GM18511 (cell line): ENCODE measurements at regions not wholly inside any gene's neighbourhood (a gene's known extent, or its start where the extent isn't known, plus 50 kb on each side); places are given as distances from the start of the nearest gene placed in this dataset.
A peak's percentile ranks its signal among the peaks of the same experiment; 100 is the strongest.
"Not testable (repeated sequence)": the region's sequence is repeated elsewhere in the genome, so short reads cannot be mapped to it uniquely, and the experiment has no call there.

Source experiments
- ATAC-seq: cut with Tn5 transposase; IDR thresholded peaks from one replicate; pipeline ENCODE4 v1.9.1; 2021; ENCODE audit warnings: mild to moderate bottlenecking, moderate library complexity; ENCODE audit not compliant: unreplicated experiment

DNA sequence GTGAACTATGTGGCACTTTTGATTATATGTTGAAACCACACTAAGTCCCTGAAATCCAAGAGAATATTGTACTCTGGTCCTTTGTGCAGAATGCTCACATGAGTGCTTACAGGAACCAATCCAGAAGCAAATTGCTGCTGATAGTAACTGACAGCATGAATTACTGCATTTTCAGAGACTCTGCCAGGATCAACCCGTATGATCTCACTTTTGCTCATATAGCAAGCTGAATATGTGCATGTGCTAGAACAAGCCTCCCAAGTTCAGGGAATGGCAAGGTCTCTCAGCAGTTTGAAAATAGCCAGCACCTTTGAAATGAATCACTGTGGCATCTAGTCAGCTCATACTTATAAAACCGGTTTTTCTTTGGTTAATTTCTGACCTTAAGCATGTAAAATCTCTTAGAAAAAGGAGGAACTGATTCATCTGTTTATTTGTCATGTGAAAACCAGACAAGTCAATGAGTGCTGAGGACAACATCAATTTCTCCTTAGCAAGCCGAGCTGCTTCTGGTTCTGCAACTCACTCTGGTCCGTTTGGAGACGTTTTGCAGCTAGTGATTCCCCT is 215.7 kb upstream of the ELL2 start:
- ATAC-seq: peak; percentile 83

DNA sequence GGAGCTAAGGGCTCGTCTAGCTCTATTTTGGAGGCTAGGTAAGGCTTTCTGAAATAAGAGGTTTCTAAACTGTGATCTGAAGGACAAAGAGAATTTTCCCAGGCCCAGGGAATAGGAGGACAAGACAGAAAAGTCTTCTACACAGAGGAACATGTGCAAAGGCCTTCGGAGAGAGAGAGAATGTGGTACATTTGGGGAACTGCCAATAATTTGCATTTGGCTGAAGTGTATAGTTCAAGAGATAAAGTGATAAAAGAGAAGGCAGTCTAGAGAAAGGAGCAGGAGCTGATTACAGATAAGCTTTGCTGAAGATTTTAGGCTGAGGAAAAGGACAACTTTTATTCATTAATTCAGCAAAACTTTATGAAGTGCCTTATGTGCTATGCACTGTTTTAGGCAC is 214.4 kb upstream of the ELL2 start:
- ATAC-seq: no peak

DNA sequence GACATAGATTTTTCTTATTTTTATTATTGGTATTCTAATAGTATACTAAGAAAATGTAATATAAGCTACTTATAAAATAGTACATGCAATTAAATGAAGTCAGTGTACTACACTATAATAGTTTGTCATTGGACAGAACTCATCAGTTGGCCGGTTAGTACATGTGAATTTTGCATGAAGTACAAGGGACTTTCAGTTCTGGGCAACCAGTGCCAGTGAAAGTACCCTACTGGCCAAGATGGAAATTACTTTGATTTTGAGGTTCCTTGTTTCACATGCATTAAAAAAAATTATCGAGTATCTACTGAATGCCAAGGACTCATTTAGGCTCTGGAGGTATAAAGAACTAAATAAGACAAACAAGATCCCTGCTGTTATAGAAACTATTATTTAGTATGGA is 213.4 kb upstream of the ELL2 start:
- no peak for ATAC-seq

DNA sequence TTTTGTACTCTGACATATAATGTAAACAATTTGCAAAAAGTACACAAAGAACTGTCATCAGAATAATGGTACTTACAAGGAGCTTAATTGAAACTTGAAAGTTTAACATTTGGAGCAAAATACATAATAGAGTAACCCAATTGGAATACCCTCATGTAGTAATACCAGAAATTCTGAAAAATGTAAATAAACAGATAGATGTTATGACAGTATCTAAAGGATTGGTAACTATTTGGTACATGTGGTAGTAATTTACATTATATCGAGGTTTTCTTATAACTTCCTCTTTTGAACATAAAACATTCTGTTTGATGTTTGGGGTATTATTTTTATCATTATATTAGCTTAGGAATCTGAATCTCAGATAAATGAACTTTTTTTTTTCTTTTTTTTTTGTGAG is 211.7 kb upstream of the ELL2 start:
- ATAC-seq: no peak

DNA sequence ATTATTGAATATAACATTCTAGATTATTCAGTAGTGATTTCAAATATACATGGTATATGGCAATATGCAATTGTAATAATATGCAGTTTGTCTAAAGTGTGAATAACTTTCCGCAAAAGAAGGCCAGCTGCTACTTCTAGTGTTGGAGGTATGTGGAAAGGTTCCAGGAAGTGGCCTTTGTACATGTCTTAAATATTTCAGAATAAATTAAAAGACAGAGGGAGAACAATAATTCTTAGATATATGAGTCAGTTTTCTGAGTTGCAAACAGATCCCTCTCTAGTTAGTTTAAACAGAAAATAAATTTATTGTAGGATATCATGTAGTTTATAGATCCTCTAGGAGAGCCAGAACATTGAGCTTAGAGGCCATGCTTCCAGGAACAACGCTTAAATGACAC is 210.8 kb upstream of the ELL2 start:
- no peak for ATAC-seq

DNA sequence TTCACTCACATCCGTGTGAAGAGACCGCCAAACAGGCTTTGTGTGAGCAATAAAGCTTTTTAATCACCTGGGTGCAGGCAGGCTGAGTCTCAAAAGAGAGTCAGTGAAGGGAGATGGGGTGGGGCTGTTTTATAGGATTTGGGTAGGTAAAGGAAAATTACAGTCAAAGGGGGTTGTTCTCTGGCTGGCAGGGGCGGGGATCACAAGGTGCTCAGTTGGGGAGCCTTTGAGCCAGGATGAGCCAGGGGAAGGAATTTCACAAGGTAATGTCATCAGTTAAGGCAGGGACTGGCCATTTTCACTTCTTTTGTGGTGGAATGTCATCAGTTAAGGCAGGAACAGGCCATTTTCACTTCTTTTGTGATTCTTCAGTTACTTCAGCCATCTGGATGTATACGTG is 210.3 kb upstream of the ELL2 start:
- ATAC-seq: not testable (repeated sequence)

DNA sequence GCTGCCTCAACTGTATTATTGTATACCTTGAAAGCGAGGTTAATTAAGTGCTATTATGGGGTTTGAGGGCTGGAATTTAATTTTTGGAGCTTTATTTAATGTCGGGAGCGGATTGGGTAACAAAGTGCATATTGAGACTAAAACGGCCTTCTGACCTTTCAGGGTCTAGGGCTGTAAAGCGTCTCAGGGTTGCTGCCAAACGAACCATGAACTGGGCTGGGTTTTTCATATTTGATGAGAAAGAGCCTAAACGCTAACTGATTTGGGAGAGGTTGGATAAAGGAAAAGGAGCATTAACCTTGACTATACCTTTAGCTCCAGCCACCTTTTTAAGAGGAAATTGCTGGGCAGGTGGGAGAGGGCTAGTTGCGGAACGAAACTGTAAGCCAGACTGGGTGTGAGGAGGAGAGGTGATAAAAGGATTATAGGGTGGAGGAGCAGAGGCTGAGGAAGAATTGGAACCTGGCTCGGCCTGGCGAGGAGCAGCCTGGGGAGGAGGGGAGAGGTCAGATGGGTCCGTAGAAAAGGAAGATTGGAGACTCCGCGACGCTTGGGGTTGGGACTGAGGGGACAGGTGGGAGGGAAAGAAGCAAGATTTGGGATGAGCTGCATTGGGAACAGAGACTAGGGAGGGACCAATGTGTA is 209.0 kb upstream of the ELL2 start:
- not testable (repeated sequence) for ATAC-seq

DNA sequence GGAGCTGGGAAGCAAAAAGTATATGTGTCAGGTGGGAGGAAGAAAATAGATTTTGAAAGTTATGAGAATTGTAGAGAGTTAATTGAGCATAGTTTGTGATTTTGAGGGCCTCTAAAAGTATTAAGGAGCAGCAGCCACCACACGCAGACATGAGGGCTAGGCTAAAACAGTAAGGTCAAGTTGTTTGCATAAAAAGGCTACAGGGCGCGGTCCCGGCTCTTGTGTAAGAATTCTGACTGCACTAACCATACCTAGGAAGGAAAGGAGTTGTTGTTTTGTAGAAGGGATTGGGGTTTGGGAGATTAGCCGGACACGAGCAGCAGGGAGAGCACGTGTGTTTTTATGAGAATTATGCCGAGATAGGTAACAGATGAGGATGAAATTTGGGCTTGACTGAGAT is 207.2 kb upstream of the ELL2 start:
- not testable (repeated sequence) for ATAC-seq

DNA sequence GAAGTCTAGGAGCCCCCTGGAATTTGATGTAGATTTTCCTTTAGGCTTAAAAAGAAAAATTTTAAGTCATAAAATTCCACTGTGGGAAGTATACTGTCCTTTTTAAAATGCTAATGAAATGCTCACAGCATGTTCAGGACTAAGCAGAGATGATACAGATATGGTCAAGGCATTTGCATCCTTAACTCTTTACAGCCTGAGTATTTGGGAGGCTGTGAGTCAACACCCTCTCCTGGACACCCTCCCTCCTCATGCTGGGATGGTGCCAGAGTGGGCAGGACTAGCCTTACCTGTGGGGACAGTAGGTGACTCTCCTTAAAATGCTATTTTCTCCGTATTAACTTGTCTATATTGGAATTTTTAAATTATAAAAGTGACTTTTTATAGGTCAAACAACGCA is 197.4 kb upstream of the ELL2 start:
- ATAC-seq: no peak

DNA sequence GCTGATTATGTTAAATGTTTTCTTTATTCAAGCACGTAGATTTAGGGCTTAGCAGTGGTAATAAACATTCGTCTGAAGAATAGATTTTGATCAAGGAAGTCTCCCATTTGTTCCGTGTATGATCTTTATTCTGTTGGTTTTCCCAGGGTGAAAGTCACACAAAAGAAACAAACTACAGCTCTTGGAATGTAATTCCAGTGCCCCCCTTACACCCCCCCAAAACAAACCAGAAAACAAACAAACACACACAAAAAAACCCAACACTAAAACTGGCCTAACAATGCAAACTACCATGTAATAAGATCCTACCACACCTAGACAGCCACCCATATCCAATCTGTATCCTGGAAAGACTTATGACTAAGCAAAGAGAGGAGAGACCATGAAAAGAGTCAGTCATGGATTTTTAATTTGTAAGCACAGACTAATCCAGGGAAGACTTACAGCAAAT is 196.2 kb upstream of the ELL2 start:
- no peak for ATAC-seq

DNA sequence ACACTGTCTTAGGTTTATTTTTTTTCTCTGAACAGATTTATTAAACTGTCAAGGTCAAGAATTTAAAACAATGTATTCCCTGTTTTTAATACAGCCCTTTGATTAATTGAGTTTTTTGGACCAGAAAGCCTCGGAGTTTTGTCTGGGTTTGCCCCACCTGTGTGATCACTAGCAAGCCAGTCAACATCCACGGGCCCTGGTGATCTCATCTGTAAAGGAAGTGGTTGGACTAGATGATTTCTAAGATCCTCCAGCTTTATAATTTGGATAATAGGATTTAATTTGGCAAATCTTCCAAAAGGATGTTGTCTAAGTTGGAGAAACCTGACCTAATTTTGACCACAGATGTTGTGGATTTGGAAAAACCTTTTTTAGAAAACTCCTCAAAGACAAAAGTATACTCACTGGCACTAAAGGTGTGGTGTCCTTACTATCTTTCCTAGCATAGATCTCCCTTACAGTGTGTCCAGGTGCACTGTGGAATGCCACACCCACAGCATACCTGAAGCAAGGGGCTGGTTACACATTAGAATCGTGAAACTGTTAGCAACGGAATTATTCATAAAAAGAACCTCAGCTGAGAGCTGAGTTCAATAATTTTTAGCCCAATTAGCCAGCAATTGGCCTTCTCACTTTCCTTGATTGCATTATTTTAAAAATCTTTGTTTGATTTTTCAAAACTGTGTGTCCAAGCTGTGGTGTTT is 195.6 kb upstream of the ELL2 start:
- ATAC-seq: no peak

DNA sequence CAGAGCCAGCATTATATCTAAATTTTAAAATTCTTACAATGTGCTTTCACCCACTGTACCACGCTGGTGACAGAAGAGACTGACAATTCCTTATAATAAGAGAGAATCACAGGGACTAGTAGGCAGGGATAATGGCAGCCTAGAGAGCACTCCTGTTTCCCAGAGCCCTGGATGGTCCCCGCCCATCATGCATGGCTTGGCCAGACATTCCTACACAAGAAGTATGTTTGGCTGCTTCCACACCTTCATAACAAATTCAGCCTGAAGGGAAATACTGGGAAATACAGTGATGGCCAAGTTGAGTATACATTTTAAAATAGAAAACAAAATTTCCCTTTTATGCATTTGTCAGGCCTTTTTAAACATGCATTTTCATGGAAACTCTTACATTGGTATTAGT is 193.5 kb upstream of the ELL2 start:
- no peak for ATAC-seq

DNA sequence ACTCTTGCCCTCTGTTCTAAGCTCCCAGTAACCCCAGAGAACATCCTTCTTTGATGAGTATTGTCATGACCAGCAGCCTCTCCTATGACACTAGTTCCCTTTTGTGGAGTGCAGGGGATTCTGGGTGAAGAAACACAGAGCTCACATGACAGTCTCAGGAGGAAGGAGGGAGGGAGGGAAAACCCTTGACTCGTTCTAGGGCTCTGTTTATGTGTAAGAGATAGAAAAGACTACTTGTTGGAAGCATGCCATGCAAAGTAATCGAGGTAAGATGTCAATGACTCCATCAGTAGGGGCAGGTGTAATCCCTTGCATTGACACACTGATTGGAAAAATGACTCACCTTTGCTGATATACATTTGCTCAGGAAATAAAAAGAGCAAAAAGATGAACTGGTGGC is 190.2 kb upstream of the ELL2 start:
- ATAC-seq: no peak

DNA sequence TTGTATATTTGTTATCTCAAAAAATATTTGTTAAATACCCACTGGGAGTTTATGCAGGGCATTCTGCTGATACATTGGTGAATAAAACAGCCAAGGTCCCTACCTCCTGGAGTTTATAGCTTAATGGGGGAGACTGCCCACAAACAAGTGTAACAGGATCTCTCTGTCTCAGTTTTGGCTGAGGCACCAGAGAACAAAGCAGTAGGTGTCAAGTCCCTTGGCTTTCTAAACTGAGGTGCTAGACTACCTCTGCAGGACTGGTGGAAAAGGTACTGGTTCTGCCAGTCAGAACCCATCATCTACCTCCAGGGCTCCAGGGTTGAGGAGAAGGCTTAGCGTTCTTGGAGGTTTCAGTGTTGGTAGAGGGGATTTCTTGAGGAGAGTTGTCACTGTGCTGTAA is 188.4 kb upstream of the ELL2 start:
- ATAC-seq: no peak

DNA sequence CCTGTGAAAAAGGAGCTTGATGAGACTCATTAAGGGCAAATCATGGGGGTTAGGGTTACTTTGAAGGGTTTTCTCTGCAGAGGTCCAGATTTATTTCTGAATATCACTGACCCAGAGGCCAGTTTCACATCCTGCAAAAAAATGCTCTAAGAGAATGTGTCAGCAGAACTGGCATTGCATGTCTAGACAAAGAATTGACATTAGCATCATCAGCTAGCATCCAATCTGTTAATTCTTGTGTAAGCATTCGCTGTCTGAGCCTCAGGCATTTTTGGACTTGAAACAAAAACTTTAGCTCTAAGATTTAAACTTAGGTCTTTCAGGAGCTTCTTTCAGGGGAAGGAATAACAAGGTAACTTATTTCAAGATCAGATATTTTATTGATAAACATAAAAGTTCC is 187.9 kb upstream of the ELL2 start:
- ATAC-seq: no peak

DNA sequence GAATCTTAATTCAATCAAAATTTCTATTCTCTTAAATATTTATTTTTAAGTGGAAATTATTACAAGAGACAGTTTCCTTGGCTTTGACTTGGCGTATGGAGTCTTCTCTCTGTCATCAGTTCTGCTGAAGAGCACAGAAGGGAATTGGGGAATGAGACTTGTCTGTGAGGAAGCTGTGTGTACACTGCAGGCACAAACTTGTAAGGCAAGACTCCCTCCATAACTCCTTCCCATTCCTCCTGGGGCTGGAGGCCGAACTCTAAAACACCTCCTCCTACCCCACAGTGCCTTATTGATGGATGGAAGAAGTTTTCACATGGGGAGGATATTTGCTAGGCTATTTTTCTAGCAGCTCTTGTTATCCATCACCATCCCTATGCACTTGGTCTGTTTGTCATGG is 187.4 kb upstream of the ELL2 start:
- no peak for ATAC-seq

DNA sequence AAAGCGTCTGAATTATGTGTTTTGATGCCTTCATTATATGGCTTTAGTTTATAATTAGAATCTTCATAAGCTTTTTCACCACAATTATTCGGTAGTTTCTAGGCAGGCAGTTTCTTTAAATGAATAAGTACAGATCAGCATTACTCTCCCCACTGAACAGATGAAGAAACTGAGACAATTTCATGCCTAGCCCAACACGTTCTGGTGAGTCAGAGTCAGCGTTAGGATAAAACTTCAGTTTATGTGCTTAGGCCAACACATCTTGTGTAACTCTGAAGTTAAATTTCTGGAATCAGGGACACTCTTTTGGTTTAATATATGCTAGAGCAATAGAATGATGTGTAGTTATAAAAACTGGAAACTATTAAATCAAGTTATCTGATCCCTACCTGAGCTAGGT is 186.7 kb upstream of the ELL2 start:
- no peak for ATAC-seq

DNA sequence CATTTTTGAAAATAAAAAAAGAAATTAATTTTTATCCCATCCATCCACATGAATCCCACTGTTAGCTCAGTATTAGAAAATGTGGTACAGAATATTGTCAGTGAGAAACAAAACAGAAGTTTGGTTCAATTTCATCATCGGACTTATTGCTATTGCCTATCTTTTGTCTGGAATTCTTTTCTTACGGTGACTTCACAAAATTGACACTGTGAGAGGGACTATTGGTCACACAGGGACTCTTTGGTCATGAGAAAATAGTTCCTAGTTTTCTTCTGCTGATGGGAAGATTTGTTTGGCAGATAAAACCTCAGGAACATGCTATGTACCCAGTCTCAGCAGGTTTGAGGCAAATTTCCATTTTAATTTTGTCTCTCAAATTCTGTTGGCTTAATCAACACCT is 186.2 kb upstream of the ELL2 start:
- ATAC-seq: no peak

DNA sequence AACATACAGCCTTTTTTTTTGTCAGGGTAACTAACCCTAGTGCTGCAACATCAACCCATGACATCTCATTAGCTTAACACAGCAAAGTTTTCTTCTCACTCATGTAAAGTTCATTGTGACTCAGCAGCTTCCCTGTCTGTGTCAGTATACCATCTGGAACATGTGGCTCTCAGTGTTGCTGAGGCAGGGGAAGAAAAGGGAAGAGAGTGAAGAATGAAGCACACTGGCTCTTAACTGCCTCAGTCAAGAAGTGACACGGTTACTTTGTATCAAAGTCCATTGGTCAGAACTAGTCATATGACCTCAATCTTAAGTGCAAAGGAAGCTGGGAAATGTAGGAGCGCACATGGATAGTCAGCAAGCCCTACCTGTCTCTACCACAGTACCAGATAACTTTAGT is 185.0 kb upstream of the ELL2 start:
- ATAC-seq: no peak

DNA sequence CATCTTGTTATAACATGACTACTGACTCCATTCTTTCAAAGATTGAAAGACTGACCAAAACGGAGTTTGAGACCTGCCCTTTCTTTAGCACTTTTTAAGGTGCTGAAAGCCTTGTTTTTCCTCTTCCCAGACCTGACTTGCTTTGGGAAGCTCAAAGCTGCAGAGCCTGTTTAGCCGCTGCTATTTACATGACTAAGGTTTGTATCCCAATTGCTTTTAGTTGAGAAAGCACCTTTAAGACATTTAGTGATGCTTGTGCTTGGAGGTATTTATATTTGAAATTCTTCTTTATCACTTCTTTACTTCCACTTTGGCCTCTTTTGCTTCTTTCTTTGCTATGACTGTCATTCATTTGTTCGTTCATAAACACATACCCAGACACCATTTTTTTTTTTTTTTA is 182.6 kb upstream of the ELL2 start:
- ATAC-seq: no peak

DNA sequence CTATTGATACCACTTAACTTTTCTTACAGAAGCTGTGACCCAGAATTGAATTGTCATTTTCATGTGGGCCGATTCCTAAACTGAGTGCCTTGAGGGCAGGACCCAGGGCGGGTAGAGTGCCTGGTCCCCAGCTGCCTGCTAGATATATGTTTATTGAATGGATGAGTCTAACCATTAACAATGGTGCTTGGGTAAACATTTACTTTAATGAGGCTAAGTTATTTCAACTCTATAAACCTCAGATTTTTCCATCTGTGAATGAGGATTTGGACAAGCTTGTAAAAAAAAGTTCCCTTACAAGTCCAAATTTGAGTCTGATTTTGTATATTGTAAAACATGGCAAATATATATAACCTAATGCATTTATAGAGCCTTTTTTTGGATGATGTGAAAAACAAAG is 181.8 kb upstream of the ELL2 start:
- no peak for ATAC-seq

DNA sequence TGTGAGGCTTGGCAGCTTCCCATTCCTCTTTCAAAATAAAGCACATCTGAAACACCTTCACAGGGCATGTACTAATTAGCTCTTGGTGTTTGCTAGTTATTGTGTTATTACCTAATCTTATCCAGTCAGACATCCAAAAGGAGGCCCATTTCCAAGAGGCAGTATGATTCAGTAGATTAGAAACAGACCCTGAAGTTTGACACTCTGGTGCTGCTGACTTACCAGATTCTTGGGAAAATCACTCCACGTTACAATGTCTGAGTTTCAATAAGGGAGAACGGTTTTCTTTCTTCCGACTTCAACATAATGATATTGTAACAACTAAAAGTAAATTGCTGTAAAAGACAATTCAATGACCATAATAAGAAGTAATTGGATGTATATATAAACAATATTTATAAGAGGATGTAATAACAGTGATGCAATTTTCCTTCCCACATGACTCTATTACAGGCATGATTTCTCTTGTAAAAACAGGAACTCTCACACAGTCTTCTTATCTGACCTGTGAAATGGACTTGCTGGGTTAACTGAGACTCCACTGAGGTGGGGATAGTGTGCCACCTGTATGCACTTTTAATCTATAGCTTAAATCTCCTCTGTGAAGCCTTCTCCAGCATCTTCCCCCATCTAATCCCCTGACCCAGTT is 181.3 kb upstream of the ELL2 start:
- ATAC-seq: no peak
